GM12873 (cell line): ENCODE measurements at regions not wholly inside any gene's neighbourhood (a gene's known extent, or its start where the extent isn't known, plus 50 kb on each side); places are given as distances from the start of the nearest gene placed in this dataset.

Source experiments
- CTCF ChIP-seq: IDR thresholded peaks from 2 replicates; pipeline ENCODE4 v1.5.1; 2012; ENCODE audit warnings: low read depth, mild to moderate bottlenecking, moderate library complexity, low read length, control low read depth; ENCODE audit not compliant: insufficient read depth; ENCODE audit errors: missing control alignments

- TF ChIP-seq CTCF = no peak
Observed at GRCh38 chr3:23644099-23644498, 161.7 kb upstream of the UBE2E1 start.

- no peak for TF ChIP-seq CTCF
Observed at GRCh38 chr3:23644676-23645075, 161.1 kb upstream of the UBE2E1 start.

- TF ChIP-seq CTCF = no peak
Observed at GRCh38 chr3:23645533-23646183, 160.1 kb upstream of the UBE2E1 start.

- TF ChIP-seq CTCF = no peak
Observed at GRCh38 chr3:23646184-23646920, 159.4 kb upstream of the UBE2E1 start.

- TF ChIP-seq CTCF = no peak
Observed at GRCh38 chr3:23647706-23648258, 158.0 kb upstream of the UBE2E1 start.

- TF ChIP-seq CTCF = no peak
Observed at GRCh38 chr3:23648326-23648995, 157.3 kb upstream of the UBE2E1 start.

- no peak for TF ChIP-seq CTCF
Observed at GRCh38 chr3:23648996-23649395, 156.8 kb upstream of the UBE2E1 start.
